ENCODE measurements at regions not wholly inside any gene's neighbourhood (a gene's known extent, or its start where the extent isn't known, plus 50 kb on each side); places are given as distances from the start of the nearest gene placed in this dataset.

GRCh38 chr16:86432691-86433090 lies 77.6 kb upstream of the FOXF1 start:
- DNase-seq (ENCODE audit: low spot score): no peak

- peak; percentile 43 for DNase-seq (ENCODE audit: low spot score)
Observed at GRCh38 chr16:86436466-86437185, 73.7 kb upstream of the FOXF1 start.

- DNase-seq (ENCODE audit: low spot score): no peak
Observed at GRCh38 chr16:86437348-86437747, 73.0 kb upstream of the FOXF1 start.

- no peak for DNase-seq (ENCODE audit: low spot score)
Observed at GRCh38 chr16:86442703-86443102, 67.6 kb upstream of the FOXF1 start.

GRCh38 chr16:86443508-86444147 lies 66.7 kb upstream of the FOXF1 start:
- no peak for DNase-seq (ENCODE audit: low spot score)

- no peak for DNase-seq (ENCODE audit: low spot score)
Observed at GRCh38 chr16:86444261-86444660, 66.1 kb upstream of the FOXF1 start.

- DNase-seq (ENCODE audit: low spot score): no peak
Observed at GRCh38 chr16:86444661-86445060, 65.7 kb upstream of the FOXF1 start.

GRCh38 chr16:86446279-86446678 lies 64.0 kb upstream of the FOXF1 start:
- DNase-seq (ENCODE audit: low spot score): no peak

- DNase-seq (ENCODE audit: low spot score): no peak
Observed at GRCh38 chr16:86447228-86447627, 63.1 kb upstream of the FOXF1 start.

GRCh38 chr16:86448306-86448890 lies 61.9 kb upstream of the FOXF1 start:
- no peak for DNase-seq (ENCODE audit: low spot score)

- no peak for DNase-seq (ENCODE audit: low spot score)
Observed at GRCh38 chr16:86449446-86450095, 60.8 kb upstream of the FOXF1 start.

- DNase-seq (ENCODE audit: low spot score): no peak
Observed at GRCh38 chr16:86450691-86451090, 59.6 kb upstream of the FOXF1 start.

GRCh38 chr16:86452451-86452850 lies 57.9 kb upstream of the FOXF1 start:
- no peak for DNase-seq (ENCODE audit: low spot score)

- DNase-seq (ENCODE audit: low spot score): peak; percentile 27
Observed at GRCh38 chr16:86455116-86455515, 55.2 kb upstream of the FOXF1 start.

- no peak for DNase-seq (ENCODE audit: low spot score)
Observed at GRCh38 chr16:86455640-86456039, 54.7 kb upstream of the FOXF1 start.

GRCh38 chr16:86457501-86458148 lies 52.7 kb upstream of the FOXF1 start:
- DNase-seq (ENCODE audit: low spot score): peak; percentile 58

- no peak for DNase-seq (ENCODE audit: low spot score)
Observed at GRCh38 chr16:86458149-86458777, 52.1 kb upstream of the FOXF1 start.

- DNase-seq (ENCODE audit: low spot score): no peak
Observed at GRCh38 chr16:86459266-86459665, 51.1 kb upstream of the FOXF1 start.
